ENCODE measurements at regions not wholly inside any gene's neighbourhood (a gene's known extent, or its start where the extent isn't known, plus 50 kb on each side); places are given as distances from the start of the nearest gene placed in this dataset.

DNA sequence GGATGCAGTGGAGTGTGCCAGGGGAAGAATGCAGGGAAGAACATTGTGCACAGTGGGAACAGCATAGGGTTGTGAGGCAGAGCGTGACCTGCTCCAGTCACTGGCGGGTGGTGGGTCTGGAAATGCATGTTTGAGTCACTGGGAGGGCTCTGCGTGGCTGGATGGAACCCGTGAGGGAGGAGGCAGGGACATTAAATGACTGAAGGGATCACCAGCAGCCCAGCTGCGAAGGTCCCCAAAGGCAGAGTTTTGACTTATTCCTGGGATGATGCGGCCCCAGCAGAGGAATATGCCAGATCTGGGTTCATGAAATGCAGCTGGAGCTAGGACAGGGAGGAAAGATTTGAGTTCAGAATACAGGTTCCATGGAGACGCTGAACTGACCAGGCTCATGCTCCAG, 104.0 kb upstream of the FGF3 start:
- H3K36me3 Mint-ChIP-seq (ENCODE audit: low read depth, unreplicated experiment), result no peaks in the 10 kb centered on the region
- TF ChIP-seq, protein P1, sequence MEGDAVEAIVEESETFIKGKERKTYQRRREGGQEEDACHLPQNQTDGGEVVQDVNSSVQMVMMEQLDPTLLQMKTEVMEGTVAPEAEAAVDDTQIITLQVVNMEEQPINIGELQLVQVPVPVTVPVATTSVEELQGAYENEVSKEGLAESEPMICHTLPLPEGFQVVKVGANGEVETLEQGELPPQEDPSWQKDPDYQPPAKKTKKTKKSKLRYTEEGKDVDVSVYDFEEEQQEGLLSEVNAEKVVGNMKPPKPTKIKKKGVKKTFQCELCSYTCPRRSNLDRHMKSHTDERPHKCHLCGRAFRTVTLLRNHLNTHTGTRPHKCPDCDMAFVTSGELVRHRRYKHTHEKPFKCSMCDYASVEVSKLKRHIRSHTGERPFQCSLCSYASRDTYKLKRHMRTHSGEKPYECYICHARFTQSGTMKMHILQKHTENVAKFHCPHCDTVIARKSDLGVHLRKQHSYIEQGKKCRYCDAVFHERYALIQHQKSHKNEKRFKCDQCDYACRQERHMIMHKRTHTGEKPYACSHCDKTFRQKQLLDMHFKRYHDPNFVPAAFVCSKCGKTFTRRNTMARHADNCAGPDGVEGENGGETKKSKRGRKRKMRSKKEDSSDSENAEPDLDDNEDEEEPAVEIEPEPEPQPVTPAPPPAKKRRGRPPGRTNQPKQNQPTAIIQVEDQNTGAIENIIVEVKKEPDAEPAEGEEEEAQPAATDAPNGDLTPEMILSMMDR (IDR thresholded peaks at IDR 0.05; ENCODE audit: unreplicated experiment), result no peak
- no peaks in the 10 kb centered on the region for H3K9me3 Mint-ChIP-seq (ENCODE audit: unreplicated experiment)
- peaks cover 8% of the 10 kb centered on the region for H3K27me3 Mint-ChIP-seq (ENCODE audit: unreplicated experiment)
- no peak overlapping the region for H3K27ac Mint-ChIP-seq (ENCODE audit: unreplicated experiment)
- no peak overlapping the region for H3K4me3 Mint-ChIP-seq (ENCODE audit: unreplicated experiment)
- no peak for DNase-seq (ENCODE audit: low spot score)
- peaks cover 6% of the 10 kb centered on the region for H3K4me1 Mint-ChIP-seq (ENCODE audit: unreplicated experiment)

DNA sequence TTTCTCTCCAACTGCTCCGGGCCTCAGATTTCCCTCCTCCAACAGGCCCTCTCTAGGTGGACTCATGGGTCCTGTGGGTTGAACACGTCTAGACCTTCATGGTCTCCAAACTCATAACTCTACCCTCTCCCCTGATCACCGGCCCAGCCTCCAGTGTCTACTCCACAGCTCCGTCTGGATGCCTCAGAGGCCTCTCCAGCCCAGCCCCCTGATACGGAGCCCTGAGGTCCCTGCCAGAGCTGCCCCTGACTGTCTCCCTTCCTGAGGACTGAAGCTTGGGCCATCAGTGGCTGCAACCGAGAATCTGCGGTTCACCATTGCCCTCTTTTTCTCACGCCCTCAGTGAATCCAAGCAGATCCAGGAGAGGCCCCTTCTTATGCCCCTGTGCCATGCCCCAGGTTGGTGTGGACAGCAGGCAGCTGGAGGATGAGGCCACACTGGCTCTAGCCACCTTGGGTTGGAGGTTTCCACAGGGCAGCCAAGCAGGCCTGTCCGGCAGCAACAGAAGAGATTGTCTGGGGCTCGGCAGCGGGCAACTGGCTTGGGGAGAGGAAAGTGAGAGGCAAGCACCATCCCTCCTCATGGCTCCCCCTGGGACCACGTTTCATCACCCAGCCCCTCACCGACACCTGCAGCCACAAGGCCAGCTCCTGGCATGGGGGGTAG, 104.6 kb upstream of the FGF3 start:
- no peak for DNase-seq (ENCODE audit: low spot score)
- Mint-ChIP-seq H3K27me3 (ENCODE audit: unreplicated experiment) (peaks cover 9% of the 10 kb centered on the region), H3K4me3 (ENCODE audit: unreplicated experiment) (no peak overlapping the region), H3K27ac (ENCODE audit: unreplicated experiment) (no peak overlapping the region), H3K36me3 (ENCODE audit: low read depth, unreplicated experiment) (no peaks in the 10 kb centered on the region), H3K9me3 (ENCODE audit: unreplicated experiment) (no peaks in the 10 kb centered on the region), H3K4me1 (ENCODE audit: unreplicated experiment) (peaks cover 6% of the 10 kb centered on the region)
- TF ChIP-seq, protein P1 (IDR thresholded peaks at IDR 0.05; ENCODE audit: unreplicated experiment), result no peak

DNA sequence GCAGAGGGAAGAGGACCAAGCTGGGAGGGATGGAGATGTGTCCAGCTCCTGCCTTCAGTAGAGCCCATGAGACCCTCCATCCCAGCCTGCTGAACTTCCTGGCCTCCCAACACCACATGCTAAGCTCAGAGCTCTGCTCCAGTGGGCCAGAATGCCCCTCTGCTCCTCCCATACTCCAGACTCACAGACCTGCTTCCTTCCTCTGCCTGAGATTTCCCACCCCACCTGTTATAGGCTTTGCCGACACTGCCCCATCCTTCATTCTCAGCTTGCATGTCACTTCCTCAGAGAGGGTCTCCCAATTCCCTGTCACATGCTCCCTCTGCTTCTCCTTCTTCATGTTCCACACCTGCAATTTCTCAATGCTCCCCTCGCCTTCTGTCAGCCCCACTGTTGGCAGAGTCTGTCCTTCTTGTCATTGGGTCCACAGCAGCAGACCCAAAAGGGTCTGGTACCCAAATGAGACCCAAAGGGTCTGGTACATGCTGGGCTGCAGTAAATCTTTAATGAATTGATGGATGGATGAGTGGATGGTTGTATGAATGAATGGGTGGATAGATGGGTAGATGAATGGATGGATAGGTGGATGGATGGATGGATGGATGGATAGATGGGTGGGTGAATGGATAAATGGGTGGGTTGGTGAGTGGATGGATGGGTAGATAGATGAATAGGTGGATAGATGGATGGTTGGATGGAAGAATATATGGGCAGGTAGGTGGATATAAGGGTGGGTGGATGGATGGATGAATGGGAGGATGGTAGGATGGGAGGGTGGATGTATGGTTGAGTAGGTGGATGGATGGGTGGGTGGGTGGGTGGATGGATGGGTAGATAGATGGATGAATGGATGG, 105.3 kb upstream of the FGF3 start:
- no peaks in the 10 kb centered on the region for H3K9me3 Mint-ChIP-seq (ENCODE audit: unreplicated experiment)
- H3K4me3 Mint-ChIP-seq (ENCODE audit: unreplicated experiment), result no peak overlapping the region
- H3K27ac Mint-ChIP-seq (ENCODE audit: unreplicated experiment), result no peak overlapping the region
- H3K4me1 Mint-ChIP-seq (ENCODE audit: unreplicated experiment), result peaks cover 6% of the 10 kb centered on the region
- DNase-seq (ENCODE audit: low spot score), result no peak
- TF ChIP-seq, protein P1 (IDR thresholded peaks at IDR 0.05; ENCODE audit: unreplicated experiment), result no peak
- peaks cover 8% of the 10 kb centered on the region for H3K27me3 Mint-ChIP-seq (ENCODE audit: unreplicated experiment)
- H3K36me3 Mint-ChIP-seq (ENCODE audit: low read depth, unreplicated experiment), result no peaks in the 10 kb centered on the region

- H3K36me3 Mint-ChIP-seq (ENCODE audit: low read depth, unreplicated experiment), result no peaks in the 10 kb centered on the region
- no peak overlapping the region for H3K27ac Mint-ChIP-seq (ENCODE audit: unreplicated experiment)
- H3K4me3 Mint-ChIP-seq (ENCODE audit: unreplicated experiment), result no peak overlapping the region
- TF ChIP-seq, protein P1 (IDR thresholded peaks at IDR 0.05; ENCODE audit: unreplicated experiment), result no peak
- peaks cover 10% of the 10 kb centered on the region for H3K27me3 Mint-ChIP-seq (ENCODE audit: unreplicated experiment)
- no peaks in the 10 kb centered on the region for H3K9me3 Mint-ChIP-seq (ENCODE audit: unreplicated experiment)
- no peak for DNase-seq (ENCODE audit: low spot score)
- peaks cover 6% of the 10 kb centered on the region for H3K4me1 Mint-ChIP-seq (ENCODE audit: unreplicated experiment)
Measured at GRCh38 chr11:69925366-69926196, 106.4 kb upstream of the FGF3 start.
